B cell (primary cell): ENCODE measurements at regions not wholly inside any gene's neighbourhood (a gene's known extent, or its start where the extent isn't known, plus 50 kb on each side); places are given as distances from the start of the nearest gene placed in this dataset.

Experiments
- CTCF ChIP-seq: fragments of 200-600 bp; IDR thresholded peaks from one replicate; pipeline ENCODE4 v1.8.0; 2022; ENCODE audit warnings: antibody characterized with exemption, mild to moderate bottlenecking
- EZH2 ChIP-seq: IDR thresholded peaks from 2 replicates; pipeline ENCODE4 v1.6.1; 2012; ENCODE audit warnings: borderline replicate concordance, low read depth, mild to moderate bottlenecking, moderate library complexity, low read length; ENCODE audit not compliant: insufficient read depth, poor library complexity, severe bottlenecking

GRCh38 chr1:229162825-229163515, 107.9 kb upstream of the RAB4A start:
- no peak for TF ChIP-seq CTCF
- TF ChIP-seq EZH2 = no peak
